DOHH2 (cell line): ENCODE measurements at regions not wholly inside any gene's neighbourhood (a gene's known extent, or its start where the extent isn't known, plus 50 kb on each side); places are given as distances from the start of the nearest gene placed in this dataset.

Source experiments
- CTCF ChIP-seq: fragments of 200-600 bp; sonication (generic); IDR thresholded peaks from one replicate; pipeline ENCODE4 v1.5.1; 2014; ENCODE audit warnings: antibody characterized with exemption, mild to moderate bottlenecking, low read depth, low read length; ENCODE audit not compliant: poor library complexity, severe bottlenecking
- EZH2phosphoT487 ChIP-seq: fragments of 200-600 bp; sonication (generic); IDR thresholded peaks from 2 replicates; pipeline ENCODE4 v1.6.1; 2017; ENCODE audit warnings: borderline replicate concordance, mild to moderate bottlenecking, antibody characterized with exemption, low read length, moderate library complexity, mixed read lengths

- TF ChIP-seq CTCF (no peak), EZH2phosphoT487 (no peak)
These were observed 308.7 kb downstream of the C11orf87 start for GRCh38 chr11:109730669-109731068.
